Common myeloid progenitor, CD34-positive (primary cell): ENCODE measurements at regions not wholly inside any gene's neighbourhood (a gene's known extent, or its start where the extent isn't known, plus 50 kb on each side); places are given as distances from the start of the nearest gene placed in this dataset.

Source experiments
- CTCF ChIA-PET: fragments of 350-600 bp; sonication (Branson Sonifier 250); formaldehyde crosslinking; loops from one replicate; lab custom pipeline; 2021; ENCODE audit warnings: antibody characterized with exemption; lab: Charles Lee
- POLR2A ChIA-PET: fragments of 350-600 bp; sonication (Branson Sonifier 250); formaldehyde crosslinking; loops from one replicate; lab custom pipeline; 2021; ENCODE audit warnings: antibody characterized with exemption; lab: Charles Lee
- DNase-seq, 3 donors: peaks; one replicate each; pipeline versions ENCODE4 v3.0.0 to v3.0.0-alpha.2; 2013
- H3K27ac ChIP-seq, 2 experiments: 1 replicate in 1 of 2; 2 replicates in 1 of 2; pipeline ENCODE4 v1.7.0; 2013; ENCODE audit warnings: inconsistent platforms in 2 of 2, low read length in 2 of 2, mild to moderate bottlenecking in 2 of 2, low read depth in 1 of 2, moderate library complexity in 1 of 2; ENCODE audit not compliant: severe bottlenecking in 2 of 2, insufficient read depth in 1 of 2, poor library complexity in 1 of 2
- H3K27me3 ChIP-seq, 5 experiments: replicated peaks in 2 of 5; 1 replicate in 3 of 5; 2 replicates in 2 of 5; pipeline versions ENCODE4 v1.6.1 to v1.7.0; 2013; ENCODE audit warnings: low read length in 4 of 5, mild to moderate bottlenecking in 2 of 5, moderate library complexity in 2 of 5, inconsistent platforms in 1 of 5; ENCODE audit not compliant: insufficient read depth in 5 of 5, control insufficient read depth in 4 of 5
- H3K36me3 ChIP-seq, 4 experiments: 1 replicate in 2 of 4; 2 replicates in 2 of 4; pipeline versions ENCODE4 v1.6.1 to v1.7.0; 2013; ENCODE audit warnings: low read length in 3 of 4, control low read depth in 1 of 4, mild to moderate bottlenecking in 1 of 4; ENCODE audit not compliant: control insufficient read depth in 4 of 4, insufficient read depth in 4 of 4
- H3K4me1 ChIP-seq, 4 experiments: 1 replicate in 3 of 4; 2 replicates in 1 of 4; pipeline versions ENCODE4 v1.6.1 to v1.7.1; 2013; ENCODE audit warnings: low read length in 3 of 4, mild to moderate bottlenecking in 3 of 4, control low read depth in 1 of 4, inconsistent platforms in 1 of 4, moderate library complexity in 1 of 4; ENCODE audit not compliant: control insufficient read depth in 4 of 4, insufficient read depth in 4 of 4; ENCODE audit errors: control extremely low read depth in 1 of 4
- H3K4me3 ChIP-seq, 7 experiments: 1 replicate in 4 of 7; 2 replicates in 3 of 7; pipeline versions ENCODE4 v1.5.1 to v1.7.0; 2013; ENCODE audit warnings: mild to moderate bottlenecking in 7 of 7, low read length in 6 of 7, moderate library complexity in 6 of 7, inconsistent platforms in 2 of 7, low read depth in 2 of 7, control low read depth in 1 of 7; ENCODE audit not compliant: insufficient read depth in 4 of 7, control insufficient read depth in 1 of 7; ENCODE audit errors: extremely low read depth in 1 of 7
- H3K9me3 ChIP-seq, 5 experiments: 1 replicate in 4 of 5; 2 replicates in 1 of 5; pipeline versions ENCODE4 v1.6.1 to v1.7.1; 2013; ENCODE audit warnings: low read length in 4 of 5, mild to moderate bottlenecking in 2 of 5, inconsistent platforms in 1 of 5, low read depth in 1 of 5, moderate library complexity in 1 of 5; ENCODE audit not compliant: control insufficient read depth in 4 of 5, insufficient read depth in 2 of 5; ENCODE audit errors: control extremely low read depth in 1 of 5
- WGBS: methylation state at CpG from one replicate; pipeline ENCODE4 v1.1.5; 2013; ENCODE audit not compliant: insufficient coverage; 5-methylcytosine and 5-hydroxymethylcytosine counted together

- WGBS: no CpG with 5 or more reads among the region's 6 CpGs
- H3K4me1 ChIP-seq: no peaks in the 10 kb centered on the region
- ChIA-PET CTCF (interaction anchor here (1.0 kb wide), 2 partner anchors 27 to 86 kb away, joined by 3 read pairs; no protein-coding TSS in a partner anchor), POLR2A (no interaction called here)
- no peaks in the 10 kb centered on the region for H3K36me3 ChIP-seq
- H3K4me3 ChIP-seq: no peak overlapping the region
- H3K27ac ChIP-seq: no peak overlapping the region
- no peaks in the 10 kb centered on the region for H3K9me3 ChIP-seq
- H3K27me3 ChIP-seq: no peaks in the 10 kb centered on the region
- no peak for DNase-seq
Observed at GRCh38 chr1:87812871-87813577, 484.3 kb downstream of the LMO4 start.

- no peak for DNase-seq
Observed at GRCh38 chr1:87814573-87814972, 485.9 kb downstream of the LMO4 start.

GRCh38 chr1:87816646-87817045 is 488.0 kb downstream of the LMO4 start:
- peaks cover 0 to 14% (median 6%) of the 10 kb centered on the region in 4 experiments for H3K4me1 ChIP-seq
- WGBS: 96% methylated on average over 3 of the region's 3 CpGs
- no peaks in the 10 kb centered on the region for H3K36me3 ChIP-seq
- H3K27me3 ChIP-seq: no peaks in the 10 kb centered on the region
- ChIA-PET CTCF (interaction anchor here (1.2 kb wide), 1 partner anchor 13 kb away, joined by 3 read pairs; no protein-coding TSS in a partner anchor), POLR2A (no interaction called here)
- H3K9me3 ChIP-seq: no peaks in the 10 kb centered on the region
- no peak for DNase-seq
- no peak overlapping the region for H3K4me3 ChIP-seq
- H3K27ac ChIP-seq: no peak overlapping the region

More at GRCh38 chr1:87814573-87814972, 485.9 kb downstream of the LMO4 start:
- no CpG with 5 or more reads among the region's 1 CpG for WGBS
- ChIA-PET CTCF (interaction anchor here (1.1 kb wide), 1 partner anchor 19 kb away, joined by 4 read pairs; no protein-coding TSS in a partner anchor), POLR2A (no interaction called here)
- H3K4me3 ChIP-seq: no peak overlapping the region
- H3K4me1 ChIP-seq: no peaks in the 10 kb centered on the region
- H3K27ac ChIP-seq: no peak overlapping the region
- H3K27me3 ChIP-seq: no peaks in the 10 kb centered on the region
- no peaks in the 10 kb centered on the region for H3K36me3 ChIP-seq
- H3K9me3 ChIP-seq: no peaks in the 10 kb centered on the region

- WGBS: 68% methylated on average over 4 of the region's 8 CpGs
- Histone ChIP-seq H3K4me3 (no peak overlapping the region), H3K27ac (no peak overlapping the region), H3K4me1 (peaks cover 0 to 14% (median 6%) of the 10 kb centered on the region in 4 experiments), H3K9me3 (no peaks in the 10 kb centered on the region), H3K36me3 (no peaks in the 10 kb centered on the region), H3K27me3 (no peaks in the 10 kb centered on the region)
- DNase-seq: peak in 2 of 3 donors; percentile 21 to 49
- ChIA-PET CTCF (interaction anchor here (1.5 kb wide), 1 partner anchor 17 kb away, joined by 3 read pairs; no protein-coding TSS in a partner anchor), POLR2A (no interaction called here)
Observed at GRCh38 chr1:87820668-87821334, 492.1 kb downstream of the LMO4 start.

GRCh38 chr1:87821335-87821697 is 492.6 kb downstream of the LMO4 start:
- H3K4me3 ChIP-seq: no peak overlapping the region
- no peaks in the 10 kb centered on the region for H3K27me3 ChIP-seq
- ChIA-PET POLR2A (no interaction called here), CTCF (interaction anchor here (1.5 kb wide), 1 partner anchor 18 kb away, joined by 3 read pairs; no protein-coding TSS in a partner anchor)
- peaks cover 0 to 2% (median 0%) of the 10 kb centered on the region in 5 experiments for H3K9me3 ChIP-seq
- WGBS: 98% methylated on average over 5 of the region's 5 CpGs
- no peak for DNase-seq
- peaks cover 0 to 16% (median 6%) of the 10 kb centered on the region in 4 experiments for H3K4me1 ChIP-seq
- H3K27ac ChIP-seq: no peak overlapping the region
- no peaks in the 10 kb centered on the region for H3K36me3 ChIP-seq

GRCh38 chr1:87826681-87827251 is 498.1 kb downstream of the LMO4 start:
- Histone ChIP-seq H3K27ac (no peak overlapping the region), H3K27me3 (no peaks in the 10 kb centered on the region), H3K9me3 (peaks cover 0 to 5% (median 0%) of the 10 kb centered on the region in 5 experiments), H3K4me1 (peaks cover 0 to 15% (median 2%) of the 10 kb centered on the region in 4 experiments), H3K4me3 (no peak overlapping the region), H3K36me3 (no peaks in the 10 kb centered on the region)
- peak; percentile 39 to 81 (median 81) for DNase-seq
- ChIA-PET CTCF (interaction anchor here (1.4 to 1.6 kb wide), 2 partner anchors 8 to 9 kb away, joined by 3 to 4 read pairs; no protein-coding TSS in a partner anchor), POLR2A (no interaction called here)
- WGBS: 41% methylated on average over 2 of the region's 7 CpGs
